ENCODE measurements at regions not wholly inside any gene's neighbourhood (a gene's known extent, or its start where the extent isn't known, plus 50 kb on each side); places are given as distances from the start of the nearest gene placed in this dataset.
A peak's percentile ranks its signal among the peaks of the same experiment; 100 is the strongest.
"Not testable (repeated sequence)": the region's sequence is repeated elsewhere in the genome, so short reads cannot be mapped to it uniquely, and the experiment has no call there.

DNA sequence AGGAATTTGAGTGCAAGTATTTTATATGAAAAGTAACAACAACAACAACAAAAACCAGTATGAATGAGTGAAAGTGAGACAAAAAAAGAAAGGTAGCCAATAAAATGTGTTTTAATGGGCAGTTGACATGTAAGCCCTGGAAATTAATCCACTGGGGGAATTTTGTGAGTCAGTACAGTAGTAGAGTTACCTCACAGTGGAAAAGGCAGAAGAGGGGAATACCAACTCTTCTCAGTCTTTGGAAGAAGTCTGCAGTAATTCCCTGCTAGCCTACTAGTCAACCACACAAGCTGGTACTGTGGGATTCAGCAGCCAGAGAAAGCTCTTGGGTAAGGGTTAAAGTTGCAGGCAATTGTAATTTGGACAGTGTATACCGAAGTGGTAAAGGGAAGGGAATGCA lies 76.3 kb upstream of the IL15 start:
- DNase-seq (ENCODE audit: low read depth), result no peak
- in situ Hi-C loops (cut with HindIII; ENCODE audit: low pct_unique_long_range_greater_than_20kb, low sequenced_read_pairs), result no loop called here

DNA sequence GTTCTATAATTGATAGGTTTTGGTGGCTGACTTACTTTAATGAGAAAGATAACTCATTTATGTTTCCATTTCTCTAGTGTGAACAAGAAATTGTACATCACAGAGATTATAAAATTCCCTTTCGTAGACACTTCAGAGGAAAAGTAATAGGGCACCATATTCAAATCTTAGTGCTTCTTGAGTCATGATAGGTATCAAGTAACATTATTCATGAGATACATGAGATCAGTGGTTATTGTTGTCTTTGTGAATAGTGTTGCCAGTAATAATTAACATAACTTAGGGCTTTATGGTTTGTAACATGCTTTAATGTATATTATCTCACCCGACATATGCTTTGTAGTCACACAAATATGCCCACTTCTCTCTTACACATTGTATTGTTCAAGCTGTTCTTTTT lies 73.7 kb upstream of the IL15 start:
- in situ Hi-C loops (cut with HindIII; ENCODE audit: low pct_unique_long_range_greater_than_20kb, low sequenced_read_pairs), result no loop called here
- DNase-seq (ENCODE audit: low read depth), result no peak

DNA sequence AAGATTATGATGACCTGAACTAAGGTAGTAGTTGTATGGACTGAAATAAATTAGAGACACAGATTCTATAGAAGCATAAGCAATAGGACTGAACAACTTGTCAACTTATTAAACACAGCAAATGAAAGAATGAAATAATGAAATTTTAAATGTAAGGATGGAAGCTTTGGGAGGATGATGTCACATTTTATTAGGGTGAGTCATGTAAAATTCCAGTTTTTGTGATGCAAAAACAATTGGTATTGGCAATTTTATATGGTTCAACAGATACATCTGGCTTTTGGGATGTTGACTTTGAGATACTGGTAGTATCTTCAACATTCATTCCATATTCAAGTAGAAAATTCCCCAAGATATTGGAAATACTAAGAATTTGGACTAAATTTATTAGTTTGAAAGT lies 72.7 kb upstream of the IL15 start:
- in situ Hi-C loops (cut with HindIII; ENCODE audit: low pct_unique_long_range_greater_than_20kb, low sequenced_read_pairs), result no loop called here
- DNase-seq (ENCODE audit: low read depth), result no peak

DNA sequence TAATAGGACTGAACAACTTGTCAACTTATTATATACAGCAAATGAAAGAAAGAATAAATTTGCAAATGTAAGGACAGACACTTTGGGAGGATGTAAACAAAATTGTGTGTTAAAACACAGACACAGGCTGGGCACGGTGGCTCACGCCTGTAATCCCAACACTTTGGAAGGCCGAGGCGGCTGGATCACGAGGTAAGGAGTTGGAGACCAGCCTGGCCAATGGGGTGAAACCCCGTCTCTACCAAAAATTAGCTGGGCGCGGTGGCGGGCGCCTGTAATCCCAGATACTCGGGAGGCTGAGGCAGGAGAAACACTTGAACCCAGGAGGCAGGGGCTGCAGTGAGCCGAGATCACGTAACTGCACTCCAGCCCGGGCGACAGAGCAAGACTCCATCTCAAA lies 71.4 kb upstream of the IL15 start:
- DNase-seq (ENCODE audit: low read depth); in situ Hi-C loops (cut with HindIII; ENCODE audit: low pct_unique_long_range_greater_than_20kb, low sequenced_read_pairs): not testable (repeated sequence)

DNA sequence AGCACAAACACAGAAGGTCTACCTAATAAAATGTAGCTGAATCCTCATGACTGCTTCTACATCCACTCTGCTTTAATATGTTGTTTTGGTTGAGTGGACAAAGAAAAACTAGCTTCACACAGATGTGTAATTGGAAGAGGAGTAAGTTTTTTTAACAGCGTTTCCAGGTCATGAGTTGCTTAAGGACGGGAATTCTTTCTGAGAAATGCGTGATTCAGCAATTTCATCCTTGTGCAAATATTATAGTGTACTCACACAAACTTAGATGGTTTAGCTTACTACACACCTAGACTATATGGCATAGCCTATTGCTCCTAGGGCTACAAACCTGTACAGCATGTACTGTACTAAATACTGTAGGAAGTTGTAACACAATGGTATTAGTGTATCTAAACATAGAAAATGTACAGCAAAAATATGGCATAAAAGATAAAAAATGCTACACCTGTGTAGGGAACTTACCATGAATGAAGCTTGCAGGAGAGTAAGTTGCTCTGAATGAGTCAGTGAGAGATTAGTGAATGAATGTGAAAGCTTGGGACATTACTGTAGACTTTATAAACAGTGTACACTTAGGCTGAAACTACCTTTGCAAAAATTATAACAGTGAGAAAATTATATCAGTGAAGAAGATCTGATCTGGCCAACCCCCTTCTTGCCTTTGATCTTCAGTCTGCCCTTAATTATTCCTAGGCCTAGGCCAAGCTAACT lies 70.8 kb upstream of the IL15 start:
- DNase-seq (ENCODE audit: low read depth), result peak; percentile 92
- in situ Hi-C loops (cut with HindIII; ENCODE audit: low pct_unique_long_range_greater_than_20kb, low sequenced_read_pairs), result no loop called here

DNA sequence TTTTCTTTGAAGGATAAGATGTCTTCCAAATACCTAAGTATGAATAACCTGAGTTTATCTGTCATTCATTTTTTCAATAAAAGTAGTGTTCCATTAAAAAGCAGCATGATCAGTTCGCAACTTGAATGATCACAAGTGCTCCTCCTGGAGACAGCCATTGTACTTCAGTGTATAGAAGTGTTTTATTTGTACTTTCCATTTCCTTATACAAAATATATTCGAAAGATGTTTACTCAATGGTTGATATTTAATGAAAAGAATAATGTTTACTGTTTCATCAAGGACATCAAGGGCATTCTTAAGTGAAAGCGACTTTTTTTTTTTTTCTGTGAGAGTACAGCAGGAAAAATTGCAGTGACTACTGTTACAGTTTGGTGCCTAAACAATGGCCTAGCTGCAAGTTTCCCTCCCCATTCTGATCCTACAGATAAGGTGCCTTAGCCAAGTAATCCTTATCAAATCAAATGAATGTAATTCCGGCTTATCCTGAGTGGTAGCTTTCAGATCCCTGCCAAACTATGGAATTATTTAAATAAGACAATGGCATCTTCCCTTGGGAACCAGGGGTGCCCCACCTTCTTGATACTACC lies 69.0 kb upstream of the IL15 start:
- peak; percentile 75 for DNase-seq (ENCODE audit: low read depth)
- in situ Hi-C loops (cut with HindIII; ENCODE audit: low pct_unique_long_range_greater_than_20kb, low sequenced_read_pairs), result no loop called here

DNA sequence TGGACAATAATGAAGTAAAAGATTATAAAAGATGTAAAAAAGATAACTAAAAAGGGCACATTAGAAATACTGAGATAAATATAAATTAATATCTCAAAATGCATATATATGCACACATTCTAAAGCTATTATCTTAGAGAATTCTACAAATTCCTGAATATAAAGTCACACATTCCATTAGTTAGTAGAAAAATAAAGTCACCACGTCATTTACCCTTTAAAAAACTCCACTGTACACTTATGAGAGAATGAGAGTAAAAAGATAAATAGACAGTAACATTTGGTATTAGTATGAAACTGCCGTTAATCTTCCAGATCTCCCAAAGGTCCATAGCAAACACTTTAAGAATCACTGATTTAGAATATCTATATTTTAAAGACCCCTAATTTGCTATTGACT lies 67.2 kb upstream of the IL15 start:
- DNase-seq (ENCODE audit: low read depth), result peak; percentile 26
- in situ Hi-C loops (cut with HindIII; ENCODE audit: low pct_unique_long_range_greater_than_20kb, low sequenced_read_pairs), result no loop called here

DNA sequence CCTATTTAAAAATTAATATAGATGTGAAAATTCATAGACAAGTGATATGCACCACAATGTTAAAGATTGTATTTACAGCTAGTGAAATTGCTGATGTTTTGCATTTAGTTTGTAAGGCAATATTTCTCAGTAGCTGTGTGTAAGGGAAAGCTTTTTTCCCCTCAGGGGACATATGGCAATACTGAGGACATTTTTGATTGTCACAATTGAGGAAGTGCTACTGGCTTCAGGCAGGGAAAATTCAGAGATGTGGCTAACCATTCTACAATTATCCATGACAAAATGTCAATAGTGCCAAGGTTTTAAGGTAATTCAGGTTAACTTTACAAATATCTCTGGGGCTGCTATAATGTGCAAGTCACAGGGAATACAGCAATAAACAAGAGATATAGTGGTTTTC lies 66.1 kb upstream of the IL15 start:
- in situ Hi-C loops (cut with HindIII; ENCODE audit: low pct_unique_long_range_greater_than_20kb, low sequenced_read_pairs), result no loop called here
- no peak for DNase-seq (ENCODE audit: low read depth)

DNA sequence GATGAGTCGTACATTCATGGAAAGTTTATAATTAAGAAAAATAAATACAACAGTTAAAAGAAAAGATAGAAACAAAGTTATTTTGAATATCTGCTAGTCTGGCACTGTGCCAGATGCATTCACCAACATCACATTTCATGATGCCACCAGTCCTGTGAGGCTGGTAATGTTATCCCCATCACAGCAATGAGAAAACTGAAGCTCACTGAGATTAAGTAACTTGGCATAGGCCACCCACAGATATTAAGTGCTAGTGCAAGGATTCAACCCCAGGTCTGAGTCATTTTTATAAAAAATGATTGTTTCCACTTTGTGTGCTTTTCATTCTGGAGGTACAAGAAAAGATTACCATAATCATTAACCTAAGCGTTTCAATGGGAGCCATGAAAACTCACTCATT lies 65.0 kb upstream of the IL15 start:
- peak; percentile 88 for DNase-seq (ENCODE audit: low read depth)
- in situ Hi-C loops (cut with HindIII; ENCODE audit: low pct_unique_long_range_greater_than_20kb, low sequenced_read_pairs), result no loop called here

DNA sequence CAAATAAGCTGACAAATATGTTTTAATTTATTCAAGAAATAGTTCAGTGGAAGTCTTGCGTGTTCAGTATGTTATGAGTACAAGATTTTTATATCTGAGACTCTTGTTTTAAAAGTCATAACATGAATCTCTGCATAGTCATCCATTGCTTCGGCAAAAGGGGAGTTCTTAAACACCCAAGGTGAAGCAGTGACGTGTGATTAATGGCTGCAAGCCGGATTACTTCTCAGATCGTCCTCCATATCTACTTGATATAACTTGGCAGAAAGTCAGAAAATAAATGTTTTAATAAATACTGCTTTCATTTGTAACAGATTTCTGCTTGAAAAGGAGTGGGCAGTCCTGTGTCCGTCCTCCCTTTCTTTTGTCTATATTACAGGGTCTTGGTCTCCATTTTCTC lies 64.6 kb upstream of the IL15 start:
- DNase-seq (ENCODE audit: low read depth), result no peak
- in situ Hi-C loops (cut with HindIII; ENCODE audit: low pct_unique_long_range_greater_than_20kb, low sequenced_read_pairs), result no loop called here

DNA sequence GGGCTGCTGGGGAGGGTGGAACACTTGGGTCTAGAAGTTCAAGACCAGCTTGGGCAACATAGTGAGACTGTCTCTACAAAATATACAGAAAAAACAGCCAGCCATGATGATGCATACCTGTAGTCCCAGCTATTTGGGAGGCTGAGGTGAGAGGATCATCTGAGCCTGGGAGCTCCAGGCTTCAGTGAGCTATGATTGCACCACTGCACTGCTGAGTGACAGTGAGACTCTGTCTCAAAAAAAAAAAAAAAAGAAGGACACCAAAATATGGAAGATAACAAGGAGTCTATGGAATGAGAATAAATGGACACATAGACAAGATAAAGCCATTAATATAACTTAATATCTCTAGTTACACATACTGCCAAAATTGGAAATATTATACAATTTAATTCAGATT lies 62.7 kb upstream of the IL15 start:
- in situ Hi-C loops (cut with HindIII; ENCODE audit: low pct_unique_long_range_greater_than_20kb, low sequenced_read_pairs), result no loop called here
- DNase-seq (ENCODE audit: low read depth), result no peak

DNA sequence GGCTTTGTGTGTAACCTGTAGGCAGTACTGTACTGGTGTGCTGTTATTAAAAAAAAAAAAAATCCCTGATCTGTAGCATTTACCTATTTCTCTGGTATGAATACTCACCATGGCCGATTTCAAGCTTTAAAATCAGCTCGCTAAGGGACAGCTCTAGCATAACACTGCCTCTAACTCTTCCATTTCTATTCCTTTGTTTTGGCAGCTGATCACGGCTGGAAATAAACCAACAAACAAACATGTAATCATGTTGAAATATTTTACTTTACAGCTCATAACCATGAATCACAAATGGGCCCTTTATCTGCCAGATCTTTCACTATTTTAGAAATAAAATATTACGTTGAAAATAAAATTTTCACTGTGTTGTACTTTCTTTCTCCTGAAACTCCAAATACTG lies 60.5 kb upstream of the IL15 start:
- no peak for DNase-seq (ENCODE audit: low read depth)
- in situ Hi-C loops (cut with HindIII; ENCODE audit: low pct_unique_long_range_greater_than_20kb, low sequenced_read_pairs), result no loop called here

DNA sequence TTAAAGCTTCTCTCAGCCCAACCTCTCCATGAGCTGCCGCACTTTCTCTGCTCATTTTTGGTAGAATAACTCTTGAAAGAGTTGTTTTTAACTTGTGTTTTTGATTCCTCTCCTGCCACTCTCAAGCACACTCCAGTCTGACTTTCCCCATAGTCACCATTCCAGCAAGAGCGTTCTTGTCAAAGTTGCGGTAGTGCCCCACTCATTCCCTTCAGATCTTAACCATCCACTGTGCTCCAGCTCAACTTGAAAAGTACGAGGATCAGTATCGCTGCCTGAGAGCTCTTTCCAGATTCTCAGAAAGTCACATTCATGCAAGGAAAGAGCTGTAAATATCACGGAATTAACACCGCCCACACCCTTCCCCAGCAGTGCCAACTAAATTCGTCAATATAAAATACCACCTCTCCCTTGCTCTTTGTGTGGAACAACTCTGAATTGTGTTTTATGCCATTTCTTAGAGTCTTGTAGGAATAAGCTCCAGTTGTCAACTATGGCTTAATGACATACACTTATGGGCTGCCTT lies 59.7 kb upstream of the IL15 start:
- in situ Hi-C loops (cut with HindIII; ENCODE audit: low pct_unique_long_range_greater_than_20kb, low sequenced_read_pairs), result no loop called here
- DNase-seq (ENCODE audit: low read depth), result no peak

DNA sequence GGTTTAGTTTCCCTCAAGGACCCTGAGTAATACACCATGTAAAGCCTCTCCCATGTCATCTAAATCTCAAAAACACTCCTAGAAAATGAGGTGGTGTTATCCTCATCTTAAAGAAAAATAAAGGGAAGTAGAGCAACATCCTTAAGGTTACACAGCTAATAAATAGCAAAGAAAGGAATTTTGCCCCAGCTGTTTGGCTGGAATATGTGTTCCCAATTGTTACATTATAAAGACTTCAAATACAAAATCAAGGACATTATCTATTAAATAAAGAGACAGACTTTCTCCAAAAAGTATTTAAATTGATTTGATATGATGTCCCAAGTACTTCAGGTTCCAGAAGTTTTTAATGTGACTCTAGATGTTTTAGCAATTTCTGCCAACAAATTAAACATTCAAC lies 57.9 kb upstream of the IL15 start:
- in situ Hi-C loops (cut with HindIII; ENCODE audit: low pct_unique_long_range_greater_than_20kb, low sequenced_read_pairs), result no loop called here
- no peak for DNase-seq (ENCODE audit: low read depth)

DNA sequence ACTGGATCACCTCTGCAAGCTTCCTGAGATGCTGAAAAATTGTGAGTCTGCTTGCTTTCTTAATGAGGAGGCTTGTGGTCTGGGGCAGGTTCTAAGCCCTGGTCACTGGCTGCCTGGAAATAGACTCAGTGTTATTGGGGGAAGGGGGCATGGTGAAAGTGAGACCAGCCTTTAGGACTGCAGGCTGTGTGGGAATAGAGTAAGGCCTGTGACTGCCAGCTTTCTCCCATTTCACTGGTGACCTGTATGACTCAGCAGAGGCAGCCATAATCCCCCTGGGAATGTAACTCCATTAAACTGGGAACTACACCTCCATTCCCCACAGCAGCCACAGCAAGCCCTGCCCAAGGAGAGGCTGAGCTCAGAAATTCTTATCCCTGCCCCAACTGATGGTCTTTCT lies 55.9 kb upstream of the IL15 start:
- in situ Hi-C loops (cut with HindIII; ENCODE audit: low pct_unique_long_range_greater_than_20kb, low sequenced_read_pairs), result no loop called here
- DNase-seq (ENCODE audit: low read depth), result no peak
